Peyer's patch (tissue), 4 donors: ENCODE measurements at regions not wholly inside any gene's neighbourhood (a gene's known extent, or its start where the extent isn't known, plus 50 kb on each side); places are given as distances from the start of the nearest gene placed in this dataset.

ENCODE experiments used
- CTCF ChIP-seq, 6 experiments: fragments of 450-650 bp in 4 of 6; fragments of 200-600 bp in 2 of 6; sonication (generic) in 1 of 6; IDR thresholded peaks; one replicate each; pipeline ENCODE4 v1.5.1; 2017 to 2019; ENCODE audit warnings: antibody characterized with exemption in 6 of 6, mild to moderate bottlenecking in 3 of 6, moderate library complexity in 1 of 6
- POLR2A ChIP-seq, 2 donors: fragments of 450-650 bp; IDR thresholded peaks; one replicate each; pipeline ENCODE4 v1.5.1; 2017; ENCODE audit warnings: antibody characterized with exemption in 2 of 2, mild to moderate bottlenecking in 2 of 2, moderate library complexity in 2 of 2

- TF ChIP-seq POLR2A (IDR thresholded peaks at IDR 0.05) (no peak), CTCF (IDR thresholded peaks at IDR 0.05) (no peak)
These were observed 219.7 kb upstream of the CHST9 start for GRCh38 chr18:27404855-27405254.
